ENCODE measurements at regions not wholly inside any gene's neighbourhood (a gene's known extent, or its start where the extent isn't known, plus 50 kb on each side); places are given as distances from the start of the nearest gene placed in this dataset.
A peak's percentile ranks its signal among the peaks of the same experiment; 100 is the strongest.

- TF ChIP-seq EZH2phosphoT487 (IDR thresholded peaks at IDR 0.05; ENCODE audit: low read depth) (no peak), CTCF (IDR thresholded peaks at IDR 0.05; ENCODE audit: low read depth, low read length) (no peak)
- no peaks in the 10 kb centered on the region for H3K79me2 ChIP-seq (ENCODE audit: low read length)
- H3K27me3 ChIP-seq (ENCODE audit: low read depth, low read length), result no peaks in the 10 kb centered on the region
- no peaks in the 10 kb centered on the region for H3K9me3 ChIP-seq (ENCODE audit: insufficient read depth, low read length)
- peak overlapping the region; percentile 65 for H3K27ac ChIP-seq (ENCODE audit: low read length)
- H3K4me1 ChIP-seq (ENCODE audit: low read length), result peaks cover 15% of the 10 kb centered on the region
- H4K20me1 ChIP-seq (ENCODE audit: insufficient read depth, low read length), result no peaks in the 10 kb centered on the region
- no peak overlapping the region for H3K4me3 ChIP-seq (ENCODE audit: low read length)
- H3K9ac ChIP-seq (ENCODE audit: low read length), result no peak overlapping the region
- H2AFZ ChIP-seq (ENCODE audit: low read depth, low read length), result no peak overlapping the region
- H3K36me3 ChIP-seq (replicated peaks; ENCODE audit: low read depth, low read length), result no peaks in the 10 kb centered on the region
- H3K4me2 ChIP-seq (ENCODE audit: low read length), result peak overlapping the region; percentile 18; the same call in 1 of the 2 replicates
These were observed 241.3 kb downstream of the CXCL12 start for GRCh38 chr10:44143556-44143955.

- TF ChIP-seq EZH2phosphoT487 (IDR thresholded peaks at IDR 0.05; ENCODE audit: low read depth), result no peak
- no peak for TF ChIP-seq CTCF (IDR thresholded peaks at IDR 0.05; ENCODE audit: low read depth, low read length)
- Histone ChIP-seq H3K4me2 (ENCODE audit: low read length) (peak overlapping the region; percentile 44), H3K9me3 (ENCODE audit: insufficient read depth, low read length) (no peaks in the 10 kb centered on the region), H3K9ac (ENCODE audit: low read length) (peak overlapping the region; percentile 13; the same call in 1 of the 2 replicates), H3K36me3 (replicated peaks; ENCODE audit: low read depth, low read length) (no peaks in the 10 kb centered on the region), H3K27me3 (ENCODE audit: low read depth, low read length) (no peaks in the 10 kb centered on the region), H3K4me1 (ENCODE audit: low read length) (peaks cover 21% of the 10 kb centered on the region), H3K79me2 (ENCODE audit: low read length) (no peaks in the 10 kb centered on the region), H3K27ac (ENCODE audit: low read length) (no peak overlapping the region), H2AFZ (ENCODE audit: low read depth, low read length) (no peak overlapping the region), H3K4me3 (ENCODE audit: low read length) (0 out of 2 replicates have a peak overlapping the region, but pooled peaks have one; percentile 20), H4K20me1 (ENCODE audit: insufficient read depth, low read length) (no peaks in the 10 kb centered on the region)
These were observed 252.3 kb downstream of the CXCL12 start for GRCh38 chr10:44132361-44133289.

- no peak overlapping the region for H3K9ac ChIP-seq (ENCODE audit: low read length)
- no peaks in the 10 kb centered on the region for H4K20me1 ChIP-seq (ENCODE audit: insufficient read depth, low read length)
- H3K4me2 ChIP-seq (ENCODE audit: low read length), result no peak overlapping the region
- H3K79me2 ChIP-seq (ENCODE audit: low read length), result no peaks in the 10 kb centered on the region
- no peak overlapping the region for H3K4me3 ChIP-seq (ENCODE audit: low read length)
- H2AFZ ChIP-seq (ENCODE audit: low read depth, low read length), result no peak overlapping the region
- no peak overlapping the region for H3K27ac ChIP-seq (ENCODE audit: low read length)
- H3K27me3 ChIP-seq (ENCODE audit: low read depth, low read length), result no peaks in the 10 kb centered on the region
- no peaks in the 10 kb centered on the region for H3K36me3 ChIP-seq (replicated peaks; ENCODE audit: low read depth, low read length)
- H3K9me3 ChIP-seq (ENCODE audit: insufficient read depth, low read length), result no peaks in the 10 kb centered on the region
- no peaks in the 10 kb centered on the region for H3K4me1 ChIP-seq (ENCODE audit: low read length)
- TF ChIP-seq CTCF (IDR thresholded peaks at IDR 0.05; ENCODE audit: low read depth, low read length) (no peak), EZH2phosphoT487 (IDR thresholded peaks at IDR 0.05; ENCODE audit: low read depth) (no peak)
These were observed 258.6 kb downstream of the CXCL12 start for GRCh38 chr10:44126291-44126717.

- TF ChIP-seq CTCF (IDR thresholded peaks at IDR 0.05; ENCODE audit: low read depth, low read length) (no peak), EZH2phosphoT487 (IDR thresholded peaks at IDR 0.05; ENCODE audit: low read depth) (no peak)
- no peak overlapping the region for H3K27ac ChIP-seq (ENCODE audit: low read length)
- H3K4me1 ChIP-seq (ENCODE audit: low read length), result no peaks in the 10 kb centered on the region
- no peak overlapping the region for H3K4me3 ChIP-seq (ENCODE audit: low read length)
- H4K20me1 ChIP-seq (ENCODE audit: insufficient read depth, low read length), result no peaks in the 10 kb centered on the region
- no peaks in the 10 kb centered on the region for H3K9me3 ChIP-seq (ENCODE audit: insufficient read depth, low read length)
- no peak overlapping the region for H2AFZ ChIP-seq (ENCODE audit: low read depth, low read length)
- H3K9ac ChIP-seq (ENCODE audit: low read length), result no peak overlapping the region
- H3K79me2 ChIP-seq (ENCODE audit: low read length), result no peaks in the 10 kb centered on the region
- no peaks in the 10 kb centered on the region for H3K27me3 ChIP-seq (ENCODE audit: low read depth, low read length)
- no peaks in the 10 kb centered on the region for H3K36me3 ChIP-seq (replicated peaks; ENCODE audit: low read depth, low read length)
- no peak overlapping the region for H3K4me2 ChIP-seq (ENCODE audit: low read length)
These were observed 259.0 kb downstream of the CXCL12 start for GRCh38 chr10:44125879-44126278.
